ENCODE measurements at regions not wholly inside any gene's neighbourhood (a gene's known extent, or its start where the extent isn't known, plus 50 kb on each side); places are given as distances from the start of the nearest gene placed in this dataset.

DNA sequence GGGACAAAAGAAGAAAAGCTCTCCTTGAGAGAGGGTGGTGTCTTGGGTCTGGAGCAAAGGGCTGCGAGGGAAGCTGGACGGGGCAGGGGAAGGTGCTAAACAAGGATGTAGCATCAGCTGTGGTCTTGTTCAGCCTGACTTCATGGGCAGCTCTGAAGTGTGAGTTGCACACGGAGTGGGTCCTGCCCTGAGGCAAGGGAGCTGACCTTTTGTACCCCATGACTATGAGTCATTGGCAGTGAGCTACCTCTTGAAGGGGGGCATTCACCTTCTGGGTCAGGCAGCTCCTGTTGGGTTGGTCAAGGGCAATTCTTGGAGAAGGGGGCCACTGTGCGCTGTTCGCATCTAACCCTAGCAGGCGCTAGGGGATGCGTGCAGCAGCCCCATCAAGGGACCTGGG is 151.8 kb downstream of the SMIM20 start:
- Histone ChIP-seq H3K4me1 (ENCODE audit: insufficient read depth) (no peaks in the 10 kb centered on the region), H3K27ac (no peak overlapping the region), H3K9me3 (ENCODE audit: low read depth) (no peaks in the 10 kb centered on the region), H3K4me3 (no peak overlapping the region), H3K9me2 (replicated peaks; ENCODE audit: insufficient read depth) (no peaks in the 10 kb centered on the region), H3K36me3 (replicated peaks; ENCODE audit: insufficient read depth, low read depth) (no peaks in the 10 kb centered on the region), H3K4me2 (no peak overlapping the region), H4K20me1 (ENCODE audit: insufficient read depth, poor library complexity, severe bottlenecking) (no peaks in the 10 kb centered on the region), H2AFZ (no peak overlapping the region), H3K79me2 (no peaks in the 10 kb centered on the region), H3K27me3 (no peaks in the 10 kb centered on the region)
- WGBS (ENCODE audit: low lambda C conversion rate, missing lambda C conversion rate), result 86% methylated on average over 7 of the region's 7 CpGs
- no peak for DNase-seq (ENCODE audit: low spot score)
- no peak for TF ChIP-seq EZH2 (IDR thresholded peaks at IDR 0.05; ENCODE audit: borderline replicate concordance)
- TF ChIP-seq EZH2phosphoT487 (IDR thresholded peaks at IDR 0.05; ENCODE audit: low read depth, severe bottlenecking, unreplicated experiment), result no peak
- TF ChIP-seq, protein P1, sequence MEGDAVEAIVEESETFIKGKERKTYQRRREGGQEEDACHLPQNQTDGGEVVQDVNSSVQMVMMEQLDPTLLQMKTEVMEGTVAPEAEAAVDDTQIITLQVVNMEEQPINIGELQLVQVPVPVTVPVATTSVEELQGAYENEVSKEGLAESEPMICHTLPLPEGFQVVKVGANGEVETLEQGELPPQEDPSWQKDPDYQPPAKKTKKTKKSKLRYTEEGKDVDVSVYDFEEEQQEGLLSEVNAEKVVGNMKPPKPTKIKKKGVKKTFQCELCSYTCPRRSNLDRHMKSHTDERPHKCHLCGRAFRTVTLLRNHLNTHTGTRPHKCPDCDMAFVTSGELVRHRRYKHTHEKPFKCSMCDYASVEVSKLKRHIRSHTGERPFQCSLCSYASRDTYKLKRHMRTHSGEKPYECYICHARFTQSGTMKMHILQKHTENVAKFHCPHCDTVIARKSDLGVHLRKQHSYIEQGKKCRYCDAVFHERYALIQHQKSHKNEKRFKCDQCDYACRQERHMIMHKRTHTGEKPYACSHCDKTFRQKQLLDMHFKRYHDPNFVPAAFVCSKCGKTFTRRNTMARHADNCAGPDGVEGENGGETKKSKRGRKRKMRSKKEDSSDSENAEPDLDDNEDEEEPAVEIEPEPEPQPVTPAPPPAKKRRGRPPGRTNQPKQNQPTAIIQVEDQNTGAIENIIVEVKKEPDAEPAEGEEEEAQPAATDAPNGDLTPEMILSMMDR (IDR thresholded peaks at IDR 0.05; ENCODE audit: poor library complexity), result no peak

DNA sequence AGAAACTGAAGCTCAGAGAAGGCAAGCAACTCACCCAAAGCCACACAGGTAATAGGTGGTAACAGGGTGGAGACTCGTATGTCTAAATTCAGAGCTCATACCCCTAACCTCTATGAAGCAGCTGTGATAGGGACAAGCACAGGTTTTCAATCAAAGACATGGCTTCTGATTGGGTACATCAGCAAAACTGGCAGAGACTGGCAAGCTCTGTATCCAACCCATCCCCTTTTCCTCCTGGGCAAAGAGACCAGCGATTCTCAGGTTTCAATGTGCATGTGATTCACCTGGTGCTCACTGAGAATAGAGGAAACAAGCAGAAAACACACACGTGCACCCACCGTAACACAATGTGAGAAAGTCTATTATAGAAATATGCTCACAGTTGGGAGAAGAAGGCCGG is 153.0 kb downstream of the SMIM20 start:
- no peak overlapping the region for H2AFZ ChIP-seq
- no peak for DNase-seq (ENCODE audit: low spot score)
- WGBS (ENCODE audit: low lambda C conversion rate, missing lambda C conversion rate), result 95% methylated on average over 5 of the region's 5 CpGs

DNA sequence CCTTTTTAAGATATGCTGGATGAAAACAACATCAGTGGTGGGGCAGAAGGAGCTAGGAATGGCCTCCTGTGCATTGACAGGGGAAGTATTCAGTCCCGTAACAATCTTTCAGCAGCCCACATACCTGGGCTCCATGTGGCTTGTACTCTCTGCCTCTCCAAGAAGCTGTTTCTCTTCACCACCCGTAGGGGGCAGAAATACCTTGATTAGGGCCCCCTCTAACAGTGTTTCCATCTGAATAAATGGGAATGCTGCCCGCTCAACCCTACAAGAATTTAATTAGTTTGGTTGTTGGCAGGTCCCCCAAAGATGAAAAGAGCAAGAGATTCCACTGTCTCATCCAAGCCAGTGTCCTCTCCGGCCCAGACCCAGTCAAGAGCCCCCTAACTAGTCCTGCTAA is 155.2 kb downstream of the SMIM20 start:
- DNase-seq (ENCODE audit: low spot score), result no peak
- H3K4me2 ChIP-seq, result no peak overlapping the region
- H3K4me1 ChIP-seq (ENCODE audit: insufficient read depth), result no peaks in the 10 kb centered on the region
- no peak overlapping the region for H2AFZ ChIP-seq
- no peaks in the 10 kb centered on the region for H3K9me2 ChIP-seq (replicated peaks; ENCODE audit: insufficient read depth)
- no peaks in the 10 kb centered on the region for H4K20me1 ChIP-seq (ENCODE audit: insufficient read depth, poor library complexity, severe bottlenecking)
- TF ChIP-seq, protein P1 (IDR thresholded peaks at IDR 0.05; ENCODE audit: poor library complexity), result peak; percentile 35
- no peak for TF ChIP-seq EZH2phosphoT487 (IDR thresholded peaks at IDR 0.05; ENCODE audit: low read depth, severe bottlenecking, unreplicated experiment)
- no peaks in the 10 kb centered on the region for H3K27me3 ChIP-seq
- no peaks in the 10 kb centered on the region for H3K9me3 ChIP-seq (ENCODE audit: low read depth)
- no peak overlapping the region for H3K4me3 ChIP-seq
- no peaks in the 10 kb centered on the region for H3K79me2 ChIP-seq
- 67% methylated on average over 4 of the region's 4 CpGs for WGBS (ENCODE audit: low lambda C conversion rate, missing lambda C conversion rate)
- H3K27ac ChIP-seq, result no peak overlapping the region
- H3K36me3 ChIP-seq (replicated peaks; ENCODE audit: insufficient read depth, low read depth), result no peaks in the 10 kb centered on the region

More for the DNA sequence above, 153.0 kb downstream of the SMIM20 start:
- Histone ChIP-seq H4K20me1 (ENCODE audit: insufficient read depth, poor library complexity, severe bottlenecking) (no peaks in the 10 kb centered on the region), H3K27me3 (no peaks in the 10 kb centered on the region), H3K36me3 (replicated peaks; ENCODE audit: insufficient read depth, low read depth) (no peaks in the 10 kb centered on the region), H3K27ac (no peak overlapping the region), H3K9me2 (replicated peaks; ENCODE audit: insufficient read depth) (no peaks in the 10 kb centered on the region), H3K4me1 (ENCODE audit: insufficient read depth) (no peaks in the 10 kb centered on the region), H3K4me3 (no peak overlapping the region), H3K79me2 (no peaks in the 10 kb centered on the region), H3K9me3 (ENCODE audit: low read depth) (no peaks in the 10 kb centered on the region), H3K4me2 (no peak overlapping the region)
- TF ChIP-seq EZH2 (IDR thresholded peaks at IDR 0.05; ENCODE audit: borderline replicate concordance) (no peak), EZH2phosphoT487 (IDR thresholded peaks at IDR 0.05; ENCODE audit: low read depth, severe bottlenecking, unreplicated experiment) (no peak)
- TF ChIP-seq, protein P1 (IDR thresholded peaks at IDR 0.05; ENCODE audit: poor library complexity), result no peak

DNA sequence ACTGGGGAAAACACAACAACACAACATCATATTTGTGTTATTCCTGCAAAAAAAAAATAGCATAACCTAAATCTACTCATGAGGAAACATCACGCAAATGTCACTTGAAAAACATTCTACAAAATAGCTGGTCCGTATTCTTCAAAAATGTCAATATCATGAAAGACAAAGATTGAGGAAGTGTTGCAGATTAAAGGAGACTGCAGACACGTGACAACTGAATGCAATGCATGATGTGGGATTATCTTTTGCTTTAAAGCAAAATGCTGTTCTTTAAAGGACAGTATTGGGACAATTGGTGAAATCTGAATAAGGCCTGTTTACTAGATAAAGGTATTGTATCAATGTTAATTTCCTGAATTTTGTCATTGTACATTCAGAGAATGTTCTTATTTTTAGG is 157.7 kb downstream of the SMIM20 start:
- H3K4me1 ChIP-seq (ENCODE audit: insufficient read depth), result peaks cover 3% of the 10 kb centered on the region
- H3K4me2 ChIP-seq, result no peak overlapping the region
- WGBS (ENCODE audit: low lambda C conversion rate, missing lambda C conversion rate), result 89% methylated on average over 3 of the region's 3 CpGs
- no peaks in the 10 kb centered on the region for H3K9me2 ChIP-seq (replicated peaks; ENCODE audit: insufficient read depth)
- TF ChIP-seq EZH2 (IDR thresholded peaks at IDR 0.05; ENCODE audit: borderline replicate concordance) (no peak), EZH2phosphoT487 (IDR thresholded peaks at IDR 0.05; ENCODE audit: low read depth, severe bottlenecking, unreplicated experiment) (no peak)
- TF ChIP-seq, protein P1 (IDR thresholded peaks at IDR 0.05; ENCODE audit: poor library complexity), result no peak
- no peaks in the 10 kb centered on the region for H4K20me1 ChIP-seq (ENCODE audit: insufficient read depth, poor library complexity, severe bottlenecking)
- no peaks in the 10 kb centered on the region for H3K79me2 ChIP-seq
- H3K27me3 ChIP-seq, result no peaks in the 10 kb centered on the region
- no peak overlapping the region for H2AFZ ChIP-seq
- no peaks in the 10 kb centered on the region for H3K9me3 ChIP-seq (ENCODE audit: low read depth)
- no peak overlapping the region for H3K4me3 ChIP-seq
- DNase-seq (ENCODE audit: low spot score), result no peak
- H3K27ac ChIP-seq, result no peak overlapping the region
- no peaks in the 10 kb centered on the region for H3K36me3 ChIP-seq (replicated peaks; ENCODE audit: insufficient read depth, low read depth)

All from hepatocyte (in vitro differentiated cells).